HFFc6 (cell line): ENCODE measurements at regions not wholly inside any gene's neighbourhood (a gene's known extent, or its start where the extent isn't known, plus 50 kb on each side); places are given as distances from the start of the nearest gene placed in this dataset.

Experiments
- DNase-seq: peaks from one replicate; pipeline ENCODE4 v3.0.0-alpha.2; 2018
- H3K27ac Mint-ChIP-seq: 2 replicates; pipeline ENCODE4 v1.8.0; 2020; ENCODE audit warnings: mild to moderate bottlenecking, mixed read lengths
- H3K27me3 Mint-ChIP-seq: 2 replicates; pipeline ENCODE4 v1.8.0; 2021; ENCODE audit warnings: mild to moderate bottlenecking, moderate library complexity, mixed read lengths; ENCODE audit not compliant: insufficient read depth
- H3K36me3 Mint-ChIP-seq: 2 replicates; pipeline ENCODE4 v1.8.0; 2021; ENCODE audit warnings: low read depth, mixed read lengths
- H3K4me1 Mint-ChIP-seq: 2 replicates; pipeline ENCODE4 v1.8.0; 2020; ENCODE audit warnings: low read depth, mixed read lengths
- H3K4me3 Mint-ChIP-seq: 2 replicates; pipeline ENCODE4 v1.8.0; 2020; ENCODE audit warnings: mild to moderate bottlenecking, moderate library complexity, mixed read lengths
- H3K9me3 Mint-ChIP-seq: 2 replicates; pipeline ENCODE4 v1.8.0; 2020; ENCODE audit warnings: mild to moderate bottlenecking, mixed read lengths
- TF ChIP-seq, protein P1 (sequence below): fragments of 200-600 bp; sonication (generic); IDR thresholded peaks from 2 replicates; pipeline ENCODE4 v1.5.0; 2021; ENCODE audit warnings: antibody characterized with exemption, mild to moderate bottlenecking

DNA sequence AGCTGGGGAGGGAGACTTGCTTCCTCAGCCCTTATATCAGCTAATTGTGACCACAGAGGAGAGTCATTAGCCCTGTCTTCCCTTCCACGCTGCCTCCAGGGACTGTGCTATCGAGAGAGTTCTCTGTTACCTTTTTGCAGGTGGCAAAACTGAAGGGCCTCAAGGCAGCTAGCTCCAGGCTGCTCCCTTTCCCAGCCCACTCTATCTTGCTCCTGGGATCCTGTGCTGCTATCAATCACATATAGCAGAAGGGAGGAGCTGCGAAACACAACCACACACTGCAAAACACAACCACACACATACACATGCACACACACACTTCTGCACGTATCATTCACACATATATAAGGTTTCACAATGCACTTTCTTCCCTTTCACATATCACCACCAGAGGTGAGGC is 205.3 kb upstream of the MTNR1B start:
- H3K27me3 Mint-ChIP-seq: no peaks in the 10 kb centered on the region
- peaks cover 15% of the 10 kb centered on the region for H3K9me3 Mint-ChIP-seq
- peaks cover 7% of the 10 kb centered on the region; the same call in 1 of the 2 replicates for H3K36me3 Mint-ChIP-seq
- DNase-seq: no peak
- no peak overlapping the region for H3K4me3 Mint-ChIP-seq
- no peak overlapping the region for H3K27ac Mint-ChIP-seq
- TF ChIP-seq, protein P1, sequence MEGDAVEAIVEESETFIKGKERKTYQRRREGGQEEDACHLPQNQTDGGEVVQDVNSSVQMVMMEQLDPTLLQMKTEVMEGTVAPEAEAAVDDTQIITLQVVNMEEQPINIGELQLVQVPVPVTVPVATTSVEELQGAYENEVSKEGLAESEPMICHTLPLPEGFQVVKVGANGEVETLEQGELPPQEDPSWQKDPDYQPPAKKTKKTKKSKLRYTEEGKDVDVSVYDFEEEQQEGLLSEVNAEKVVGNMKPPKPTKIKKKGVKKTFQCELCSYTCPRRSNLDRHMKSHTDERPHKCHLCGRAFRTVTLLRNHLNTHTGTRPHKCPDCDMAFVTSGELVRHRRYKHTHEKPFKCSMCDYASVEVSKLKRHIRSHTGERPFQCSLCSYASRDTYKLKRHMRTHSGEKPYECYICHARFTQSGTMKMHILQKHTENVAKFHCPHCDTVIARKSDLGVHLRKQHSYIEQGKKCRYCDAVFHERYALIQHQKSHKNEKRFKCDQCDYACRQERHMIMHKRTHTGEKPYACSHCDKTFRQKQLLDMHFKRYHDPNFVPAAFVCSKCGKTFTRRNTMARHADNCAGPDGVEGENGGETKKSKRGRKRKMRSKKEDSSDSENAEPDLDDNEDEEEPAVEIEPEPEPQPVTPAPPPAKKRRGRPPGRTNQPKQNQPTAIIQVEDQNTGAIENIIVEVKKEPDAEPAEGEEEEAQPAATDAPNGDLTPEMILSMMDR: no peak
- no peaks in the 10 kb centered on the region for H3K4me1 Mint-ChIP-seq

DNA sequence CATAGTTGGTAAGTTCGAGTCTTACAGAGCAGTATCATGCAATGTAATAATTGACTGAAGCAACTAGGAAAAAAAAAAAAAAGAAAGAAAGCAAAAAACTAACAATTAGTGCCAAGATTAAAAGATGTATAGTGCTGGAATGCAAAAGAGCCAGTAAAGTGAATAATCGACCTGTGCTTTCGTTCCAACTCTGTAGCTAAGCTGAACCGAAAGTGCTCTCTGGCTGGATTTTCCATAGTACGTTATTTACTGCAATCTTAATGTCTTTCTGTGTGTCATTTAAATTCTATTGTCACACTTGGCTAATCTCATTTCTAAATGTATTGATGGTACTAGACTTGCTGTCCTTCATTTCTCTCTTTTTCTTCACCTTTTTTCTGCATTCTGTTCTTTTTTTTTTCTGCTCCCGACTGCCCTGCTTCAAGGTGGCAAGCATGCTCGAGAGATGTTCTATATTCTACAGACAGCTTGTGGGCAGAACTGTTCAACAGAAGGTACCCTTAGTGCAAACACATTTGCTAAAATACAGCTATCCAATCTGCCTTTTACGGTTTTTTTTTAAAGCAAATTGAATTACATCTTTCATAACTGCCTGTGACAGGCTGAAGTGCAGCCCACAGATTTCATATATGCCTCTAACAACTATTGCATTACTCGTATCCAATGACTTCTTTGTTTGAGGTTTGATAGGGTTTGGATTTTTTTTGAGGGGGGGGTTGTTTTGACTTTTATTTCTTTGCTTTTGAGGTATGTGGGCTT is 204.2 kb upstream of the MTNR1B start:
- H3K27me3 Mint-ChIP-seq: no peaks in the 10 kb centered on the region
- no peak for DNase-seq
- TF ChIP-seq, protein P1: no peak
- H3K4me3 Mint-ChIP-seq: no peak overlapping the region
- H3K27ac Mint-ChIP-seq: no peak overlapping the region
- H3K36me3 Mint-ChIP-seq: peaks cover 7% of the 10 kb centered on the region; the same call in 1 of the 2 replicates
- H3K9me3 Mint-ChIP-seq: peaks cover 15% of the 10 kb centered on the region
- H3K4me1 Mint-ChIP-seq: no peaks in the 10 kb centered on the region

DNA sequence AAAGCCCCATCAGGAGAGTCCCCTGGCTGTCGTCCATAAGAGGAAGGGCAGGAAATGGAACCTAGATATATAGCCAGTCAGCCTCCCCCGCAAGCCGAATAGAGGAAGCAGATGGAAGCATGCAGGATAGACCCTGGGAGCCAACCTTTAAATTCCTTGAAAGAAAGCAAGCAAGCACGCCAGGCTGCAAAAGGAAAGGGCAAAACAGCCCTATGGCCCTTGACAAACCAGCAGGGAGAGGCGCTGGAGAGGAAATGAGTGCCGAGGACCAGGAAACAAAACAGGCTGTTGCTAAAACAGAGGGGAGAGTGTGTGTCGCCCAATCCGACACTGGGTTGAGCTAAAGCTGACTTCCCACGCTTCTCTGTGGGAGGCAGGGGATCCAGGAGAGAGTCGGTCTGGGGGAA is 203.5 kb upstream of the MTNR1B start:
- DNase-seq: no peak
- Mint-ChIP-seq H3K4me3 (peak overlapping the region; percentile 48; the same call in 1 of the 2 replicates), H3K36me3 (peaks cover 7% of the 10 kb centered on the region; the same call in 1 of the 2 replicates), H3K27me3 (no peaks in the 10 kb centered on the region), H3K9me3 (peaks cover 17% of the 10 kb centered on the region), H3K27ac (no peak overlapping the region), H3K4me1 (no peaks in the 10 kb centered on the region)
- TF ChIP-seq, protein P1: no peak

DNA sequence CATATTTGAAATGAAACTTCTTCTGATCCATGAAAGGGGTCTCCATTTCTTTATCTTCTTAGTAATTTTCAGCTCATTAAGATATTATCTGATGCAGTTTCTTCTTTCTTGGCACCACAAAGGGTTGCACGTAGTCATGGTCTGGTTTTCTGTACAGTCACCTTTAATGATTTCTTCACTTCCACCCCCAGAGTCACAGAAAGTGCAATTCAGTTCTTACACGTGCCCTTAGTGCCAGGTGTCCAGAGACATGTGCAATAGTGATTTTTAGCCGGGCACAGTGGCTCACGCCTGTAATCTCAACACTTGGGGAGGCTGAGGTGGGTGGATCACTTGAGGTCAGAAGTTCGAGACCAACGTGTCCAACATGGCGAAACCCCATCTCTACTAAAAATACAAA is 202.8 kb upstream of the MTNR1B start:
- H3K36me3 Mint-ChIP-seq: peaks cover 7% of the 10 kb centered on the region; the same call in 1 of the 2 replicates
- H3K9me3 Mint-ChIP-seq: peaks cover 22% of the 10 kb centered on the region

DNA sequence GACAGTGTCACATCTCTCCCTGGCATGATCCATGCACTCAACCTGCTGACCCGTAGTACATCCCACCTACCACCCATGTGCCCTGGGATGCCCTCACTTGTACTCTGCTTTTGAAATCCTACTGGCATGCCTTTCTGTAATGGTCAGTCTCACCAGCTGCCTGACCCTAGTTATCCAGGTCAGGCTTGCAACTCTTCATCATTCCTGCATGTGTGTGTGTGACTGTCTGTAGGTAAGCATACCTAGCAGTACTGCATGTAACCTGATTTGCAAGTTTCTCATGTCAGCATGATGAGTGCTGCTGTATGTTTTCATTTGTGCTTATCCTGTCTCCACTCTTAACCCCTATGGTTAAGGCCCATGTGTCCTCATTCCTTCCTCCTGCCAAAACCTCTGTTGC is 202.0 kb upstream of the MTNR1B start:
- H3K4me3 Mint-ChIP-seq: no peak overlapping the region
- peaks cover 22% of the 10 kb centered on the region for H3K9me3 Mint-ChIP-seq
- TF ChIP-seq, protein P1: no peak
- DNase-seq: no peak
- H3K27ac Mint-ChIP-seq: no peak overlapping the region
- no peaks in the 10 kb centered on the region for H3K27me3 Mint-ChIP-seq
- no peaks in the 10 kb centered on the region for H3K4me1 Mint-ChIP-seq
- H3K36me3 Mint-ChIP-seq: peaks cover 7% of the 10 kb centered on the region; the same call in 1 of the 2 replicates

More for the DNA sequence above, 202.8 kb upstream of the MTNR1B start:
- Mint-ChIP-seq H3K4me3 (no peak overlapping the region), H3K27ac (no peak overlapping the region), H3K4me1 (no peaks in the 10 kb centered on the region), H3K27me3 (no peaks in the 10 kb centered on the region)
- TF ChIP-seq, protein P1: no peak
- no peak for DNase-seq
